Calu3 (cell line): ENCODE measurements at regions not wholly inside any gene's neighbourhood (a gene's known extent, or its start where the extent isn't known, plus 50 kb on each side); places are given as distances from the start of the nearest gene placed in this dataset.
A peak's percentile ranks its signal among the peaks of the same experiment; 100 is the strongest.

Experiments
- BruUV-seq: library from RNA; stranded (reverse); fragments of 400-500 nt; replicated peaks from 2 replicates; lab custom pipeline; 2021; lab: Mats Ljungman, UMichigan
- CTCF ChIA-PET: fragments of 300-600 bp; sonication (Branson Sonifier 250); formaldehyde crosslinking; loops from one replicate; lab custom pipeline; 2022; ENCODE audit warnings: antibody characterized with exemption; lab: Charles Lee
- DNase-seq: peaks from one replicate; pipeline ENCODE4 v3.0.0; 2022
- H3K27ac Mint-ChIP-seq: one replicate; pipeline ENCODE4 v1.8.0; 2022; ENCODE audit warnings: mixed read lengths; ENCODE audit not compliant: unreplicated experiment
- H3K27me3 Mint-ChIP-seq: one replicate; pipeline ENCODE4 v1.8.0; 2022; ENCODE audit warnings: mixed read lengths; ENCODE audit not compliant: unreplicated experiment
- H3K36me3 Mint-ChIP-seq: one replicate; pipeline ENCODE4 v1.8.0; 2022; ENCODE audit warnings: mild to moderate bottlenecking, moderate library complexity, mixed read lengths; ENCODE audit not compliant: insufficient read depth, unreplicated experiment
- H3K4me1 Mint-ChIP-seq: one replicate; pipeline ENCODE4 v1.8.0; 2022; ENCODE audit warnings: mild to moderate bottlenecking, low read depth, mixed read lengths; ENCODE audit not compliant: unreplicated experiment
- H3K4me3 Mint-ChIP-seq: one replicate; pipeline ENCODE4 v1.8.0; 2022; ENCODE audit warnings: mild to moderate bottlenecking, low read depth, moderate library complexity, mixed read lengths; ENCODE audit not compliant: unreplicated experiment
- H3K9me3 Mint-ChIP-seq: one replicate; pipeline ENCODE4 v1.8.0; 2022; ENCODE audit warnings: low read depth, mixed read lengths; ENCODE audit not compliant: unreplicated experiment
- CTCF ChIP-seq: fragments of 200-600 bp; IDR thresholded peaks from one replicate; pipeline ENCODE4 v1.8.0; 2022; ENCODE audit warnings: antibody characterized with exemption; ENCODE audit not compliant: unreplicated experiment
- intact Hi-C: fragments of 100-400 bp; cut with micrococcal nuclease; formaldehyde crosslinking; loops from one replicate; pipeline ENCODE4 v1.10.0; 2022; ENCODE audit not compliant: unreplicated experiment

GRCh38 chr22:25403811-25404471 is 160.5 kb upstream of the GRK3 start:
- peaks cover 33% of the 10 kb centered on the region for H3K36me3 Mint-ChIP-seq
- peaks cover 35% of the 10 kb centered on the region for H3K4me1 Mint-ChIP-seq
- no TSS peak for BruUV-seq
- CTCF ChIA-PET: no interaction called here
- no peaks in the 10 kb centered on the region for H3K9me3 Mint-ChIP-seq
- peak overlapping the region; percentile 75 for H3K27ac Mint-ChIP-seq
- H3K4me3 Mint-ChIP-seq: peak overlapping the region; percentile 78
- intact Hi-C loops: loop anchor here (2.0 to 5.0 kb wide), 2 partner anchors 42 to 43 kb away; no protein-coding TSS in a partner anchor
- DNase-seq: no peak
- peaks cover 10% of the 10 kb centered on the region for H3K27me3 Mint-ChIP-seq
- no peak for TF ChIP-seq CTCF

DNA sequence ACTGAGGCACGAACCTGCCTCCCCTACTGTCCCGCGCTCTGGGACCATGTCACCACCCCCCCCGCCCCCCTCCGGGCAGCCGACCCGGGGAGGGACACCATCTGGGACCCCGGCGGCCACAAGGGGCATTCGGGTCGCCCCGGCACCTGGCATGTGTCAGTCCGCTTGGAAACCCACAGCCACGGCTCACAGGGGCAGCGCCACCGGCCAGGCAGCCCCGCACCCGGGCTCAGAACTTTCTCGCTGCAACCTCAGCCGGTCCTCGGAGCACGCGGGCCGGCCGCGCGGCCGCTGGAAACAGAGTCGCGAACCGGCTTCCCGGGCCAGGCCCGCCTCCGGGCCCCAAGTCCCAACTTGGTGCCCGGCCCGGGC is 159.9 kb upstream of the GRK3 start:
- peaks cover 33% of the 10 kb centered on the region for H3K36me3 Mint-ChIP-seq

GRCh38 chr22:25404928-25405816 is 159.3 kb upstream of the GRK3 start:
- Mint-ChIP-seq H3K36me3 (peaks cover 33% of the 10 kb centered on the region), H3K9me3 (no peaks in the 10 kb centered on the region), H3K4me1 (peaks cover 35% of the 10 kb centered on the region), H3K4me3 (peak overlapping the region; percentile 78), H3K27me3 (peaks cover 10% of the 10 kb centered on the region), H3K27ac (peak overlapping the region; percentile 55)
- DNase-seq: peak; percentile 73
- intact Hi-C loops: loop anchor here (5.0 kb wide), 1 partner anchor 43 kb away; no protein-coding TSS in a partner anchor
- no TSS peak for BruUV-seq
- CTCF ChIA-PET: interaction anchor here (1.4 kb wide), 1 partner anchor 43 kb away, joined by 3 read pairs; no protein-coding TSS in a partner anchor
- TF ChIP-seq CTCF: no peak

More for the DNA sequence above, 159.9 kb upstream of the GRK3 start:
- Mint-ChIP-seq H3K27ac (peak overlapping the region; percentile 75), H3K9me3 (no peaks in the 10 kb centered on the region), H3K4me1 (peaks cover 35% of the 10 kb centered on the region), H3K27me3 (peaks cover 10% of the 10 kb centered on the region), H3K4me3 (peak overlapping the region; percentile 78)
- intact Hi-C loops: loop anchor here (5.0 kb wide), 1 partner anchor 42 kb away; no protein-coding TSS in a partner anchor
- BruUV-seq: no TSS peak
- DNase-seq: peak; percentile 24
- CTCF ChIA-PET: no interaction called here
- TF ChIP-seq CTCF: no peak

DNA sequence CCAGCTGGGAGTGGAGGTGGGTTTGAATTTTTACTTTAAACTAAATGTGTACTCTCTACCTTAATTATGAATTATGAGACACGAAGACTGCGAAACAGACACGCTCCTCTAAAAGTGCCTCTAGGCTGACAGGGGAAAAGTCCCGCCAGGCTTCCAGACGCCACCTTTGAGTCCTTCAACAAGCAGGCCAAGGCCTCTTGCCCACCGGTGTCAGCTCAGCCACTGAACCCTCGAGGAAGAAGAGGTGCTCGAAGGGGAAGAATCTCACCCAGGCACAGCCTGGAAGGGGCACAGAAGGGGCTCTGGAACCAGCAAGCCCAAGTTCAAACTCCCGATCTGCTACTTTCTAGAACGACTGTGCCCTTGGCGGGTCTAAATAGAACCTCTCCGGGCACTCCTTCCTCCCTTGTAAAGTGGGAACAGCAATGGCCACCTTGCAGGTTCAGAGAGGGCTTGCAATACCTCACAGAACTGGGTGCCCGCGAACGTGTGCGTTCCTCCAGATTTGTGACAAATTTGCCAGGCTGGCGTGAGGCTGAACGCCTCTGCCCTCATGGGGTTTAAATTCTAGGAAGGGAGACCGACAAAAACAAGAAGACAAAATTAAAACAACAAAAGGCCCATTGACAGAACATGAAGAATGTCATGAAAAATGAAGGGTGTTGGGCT is 158.5 kb upstream of the GRK3 start:
- TSS peak; percentile 75 for BruUV-seq
- H3K9me3 Mint-ChIP-seq: no peaks in the 10 kb centered on the region
- no peak for DNase-seq
- H3K27ac Mint-ChIP-seq: peak overlapping the region; percentile 55
- peaks cover 30% of the 10 kb centered on the region for H3K36me3 Mint-ChIP-seq
- TF ChIP-seq CTCF: no peak
- intact Hi-C loops: no loop called here
- peaks cover 28% of the 10 kb centered on the region for H3K4me1 Mint-ChIP-seq
- H3K27me3 Mint-ChIP-seq: peaks cover 10% of the 10 kb centered on the region
- CTCF ChIA-PET: interaction anchor here (1.4 kb wide), 1 partner anchor 42 kb away, joined by 3 read pairs; no protein-coding TSS in a partner anchor
- peak overlapping the region; percentile 78 for H3K4me3 Mint-ChIP-seq
